Chondrocyte (in vitro differentiated cells): ENCODE measurements at regions not wholly inside any gene's neighbourhood (a gene's known extent, or its start where the extent isn't known, plus 50 kb on each side); places are given as distances from the start of the nearest gene placed in this dataset.

Experiments used
- DNase-seq: peaks from one replicate; pipeline ENCODE4 v3.0.0; 2021; ENCODE audit warnings: mixed read lengths, low spot score
- H3K27ac Mint-ChIP-seq: one replicate; pipeline ENCODE4 v1.8.0; 2021; ENCODE audit warnings: mild to moderate bottlenecking, moderate library complexity, mixed read lengths; ENCODE audit not compliant: unreplicated experiment
- H3K27me3 Mint-ChIP-seq: 2 replicates; pipeline ENCODE4 v1.8.0; 2021; ENCODE audit warnings: low read depth, mixed read lengths
- H3K36me3 Mint-ChIP-seq: 2 replicates; pipeline ENCODE4 v1.8.0; 2021; ENCODE audit warnings: low read depth, mixed read lengths
- H3K4me1 Mint-ChIP-seq: 2 replicates; pipeline ENCODE4 v1.8.0; 2021; ENCODE audit warnings: low read depth, mild to moderate bottlenecking, mixed read lengths
- H3K4me3 Mint-ChIP-seq: one replicate; pipeline ENCODE4 v1.8.0; 2021; ENCODE audit warnings: mild to moderate bottlenecking, moderate library complexity, mixed read lengths; ENCODE audit not compliant: unreplicated experiment
- H3K9me3 Mint-ChIP-seq: 2 replicates; pipeline ENCODE4 v1.8.0; 2021; ENCODE audit warnings: low read depth, mixed read lengths
- CTCF ChIP-seq: fragments of 200-600 bp; sonication (generic); IDR thresholded peaks from 2 replicates; pipeline ENCODE4 v1.5.0; 2021; ENCODE audit warnings: antibody characterized with exemption, mild to moderate bottlenecking, moderate library complexity

- Mint-ChIP-seq H3K4me1 (no peaks in the 10 kb centered on the region), H3K9me3 (no peaks in the 10 kb centered on the region), H3K4me3 (no peak overlapping the region), H3K36me3 (no peaks in the 10 kb centered on the region), H3K27me3 (peaks cover 28% of the 10 kb centered on the region), H3K27ac (no peak overlapping the region)
- no peak for TF ChIP-seq CTCF
- no peak for DNase-seq
These were observed 271.0 kb upstream of the ADRA1B start for GRCh38 chr5:159645179-159645846.

GRCh38 chr5:159650803-159651202 is 265.5 kb upstream of the ADRA1B start:
- DNase-seq: no peak
- no peaks in the 10 kb centered on the region for H3K4me1 Mint-ChIP-seq
- no peaks in the 10 kb centered on the region for H3K9me3 Mint-ChIP-seq
- peaks cover 19% of the 10 kb centered on the region for H3K27me3 Mint-ChIP-seq
- H3K4me3 Mint-ChIP-seq: no peak overlapping the region
- H3K27ac Mint-ChIP-seq: no peak overlapping the region
- no peak for TF ChIP-seq CTCF
- no peaks in the 10 kb centered on the region for H3K36me3 Mint-ChIP-seq

- no peak for DNase-seq
- H3K9me3 Mint-ChIP-seq: no peaks in the 10 kb centered on the region
- H3K27ac Mint-ChIP-seq: no peak overlapping the region
- H3K4me1 Mint-ChIP-seq: no peaks in the 10 kb centered on the region
- no peaks in the 10 kb centered on the region for H3K36me3 Mint-ChIP-seq
- H3K27me3 Mint-ChIP-seq: peaks cover 17% of the 10 kb centered on the region
- no peak for TF ChIP-seq CTCF
- H3K4me3 Mint-ChIP-seq: no peak overlapping the region
These were observed 260.4 kb upstream of the ADRA1B start for GRCh38 chr5:159655757-159656409.

- Mint-ChIP-seq H3K9me3 (no peaks in the 10 kb centered on the region), H3K27ac (no peak overlapping the region), H3K4me1 (no peaks in the 10 kb centered on the region), H3K36me3 (no peaks in the 10 kb centered on the region), H3K4me3 (no peak overlapping the region), H3K27me3 (peaks cover 25% of the 10 kb centered on the region)
- TF ChIP-seq CTCF: no peak
- no peak for DNase-seq
These were observed 259.0 kb upstream of the ADRA1B start for GRCh38 chr5:159657298-159657697.

GRCh38 chr5:159657771-159658170 is 258.5 kb upstream of the ADRA1B start:
- Mint-ChIP-seq H3K4me3 (no peak overlapping the region), H3K4me1 (no peaks in the 10 kb centered on the region), H3K27ac (no peak overlapping the region), H3K27me3 (peaks cover 25% of the 10 kb centered on the region), H3K36me3 (no peaks in the 10 kb centered on the region), H3K9me3 (no peaks in the 10 kb centered on the region)
- no peak for DNase-seq
- TF ChIP-seq CTCF: no peak
